ENCODE measurements at regions not wholly inside any gene's neighbourhood (a gene's known extent, or its start where the extent isn't known, plus 50 kb on each side); places are given as distances from the start of the nearest gene placed in this dataset.

DNA sequence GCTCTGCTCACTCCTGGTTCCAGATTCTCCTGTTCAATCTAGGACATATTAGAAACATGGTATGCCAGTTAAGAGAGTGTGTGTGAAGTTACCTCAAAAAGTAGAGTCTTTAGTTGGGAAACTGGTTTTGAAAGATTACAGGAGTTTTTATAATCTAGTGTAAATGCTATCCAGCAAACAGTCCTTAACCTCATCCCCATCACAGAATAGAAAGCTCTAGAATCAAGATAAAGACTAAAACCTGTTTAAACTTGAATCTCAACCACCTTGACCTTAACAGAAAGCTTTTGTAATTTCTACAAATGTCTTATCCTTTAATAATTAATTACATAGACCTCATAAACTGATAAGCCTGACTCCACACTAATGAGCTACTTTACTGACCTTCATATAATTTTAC, 1288.7 kb upstream of the SORCS1 start:
- DNase-seq: no peak

DNA sequence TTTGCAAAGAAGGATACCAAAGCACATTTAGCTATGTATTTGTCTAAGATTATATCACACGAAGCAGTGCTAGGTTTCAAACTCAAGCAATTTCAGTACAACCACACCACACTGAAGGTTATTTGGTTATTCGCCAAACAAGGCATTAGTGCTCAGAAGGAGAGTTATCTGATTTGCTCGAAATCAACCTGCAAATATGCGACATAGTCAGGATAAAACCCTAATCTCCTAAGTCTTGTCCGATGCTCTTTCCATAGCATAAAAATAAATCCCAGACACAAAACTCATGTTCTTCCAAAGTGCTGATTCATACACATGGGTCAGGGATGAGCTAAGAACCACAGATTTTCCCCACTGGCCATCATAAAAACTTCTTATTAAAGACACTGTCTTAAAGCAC, 1288.0 kb upstream of the SORCS1 start:
- no peak for DNase-seq

- no peak for DNase-seq
These were observed 1285.8 kb upstream of the SORCS1 start for GRCh38 chr10:108450280-108450679.

GRCh38 chr10:108445746-108446145, 1281.2 kb upstream of the SORCS1 start:
- DNase-seq: no peak

DNA sequence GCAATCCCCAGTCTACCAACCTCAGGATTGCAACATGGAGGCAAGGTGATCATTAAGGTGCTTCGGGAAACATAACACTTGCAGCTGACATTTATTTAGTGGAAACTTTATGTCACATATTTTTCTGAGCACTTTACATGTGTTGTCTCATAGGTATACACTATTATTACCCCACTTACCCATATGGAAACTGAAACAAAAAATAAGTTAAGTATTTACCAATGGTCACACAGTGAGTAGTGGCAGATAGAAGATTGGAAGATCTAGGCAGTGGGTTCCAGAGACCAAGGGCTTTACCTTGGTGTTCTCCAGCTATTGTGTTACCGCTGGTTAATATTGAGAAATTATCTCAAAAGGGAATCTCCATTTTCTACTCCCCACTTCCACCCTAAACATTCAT, 1279.1 kb upstream of the SORCS1 start:
- DNase-seq: no peak

GRCh38 chr10:108439397-108439796, 1274.9 kb upstream of the SORCS1 start:
- no peak for DNase-seq

DNA sequence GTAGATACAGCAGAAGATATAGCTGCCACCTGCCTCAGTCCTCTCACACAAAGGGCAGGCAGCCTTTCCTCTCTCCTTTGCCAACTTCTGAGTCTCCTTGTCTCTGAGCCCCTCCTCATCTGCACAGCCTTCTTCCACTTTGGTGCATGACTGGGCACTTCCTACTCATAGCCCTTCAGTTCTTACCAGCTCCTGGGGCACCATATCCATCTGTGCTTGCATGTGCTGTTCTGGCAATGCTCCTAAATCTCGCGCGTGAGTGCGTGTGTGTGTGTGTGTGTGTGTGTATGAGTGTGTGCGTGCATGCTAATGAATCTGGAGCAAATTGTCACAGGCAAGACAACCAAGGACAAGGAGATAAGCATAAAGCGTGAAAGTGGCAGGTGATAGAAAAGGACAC, 1271.6 kb upstream of the SORCS1 start:
- no peak for DNase-seq

GRCh38 chr10:108434559-108435252, 1270.2 kb upstream of the SORCS1 start:
- DNase-seq: no peak

DNA sequence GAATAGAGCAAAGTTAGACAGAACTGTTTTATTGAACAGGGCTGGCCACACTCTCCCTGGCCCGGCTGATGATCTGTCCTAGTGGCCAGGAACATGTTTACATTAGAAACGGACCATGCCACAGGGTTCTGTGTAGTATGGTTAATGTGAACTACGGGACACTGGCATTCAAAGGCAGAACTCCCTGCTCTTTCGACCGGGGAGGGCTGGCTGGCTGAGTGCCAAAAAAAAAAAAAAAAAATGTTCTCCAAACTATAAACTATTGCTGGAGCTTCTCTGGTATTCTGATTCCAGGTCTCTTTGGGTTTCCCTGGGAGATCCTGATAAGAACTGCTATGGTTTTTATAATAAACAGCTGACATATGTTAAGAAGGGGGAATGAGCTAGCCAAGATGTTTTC, 1262.6 kb upstream of the SORCS1 start:
- no peak for DNase-seq

DNA sequence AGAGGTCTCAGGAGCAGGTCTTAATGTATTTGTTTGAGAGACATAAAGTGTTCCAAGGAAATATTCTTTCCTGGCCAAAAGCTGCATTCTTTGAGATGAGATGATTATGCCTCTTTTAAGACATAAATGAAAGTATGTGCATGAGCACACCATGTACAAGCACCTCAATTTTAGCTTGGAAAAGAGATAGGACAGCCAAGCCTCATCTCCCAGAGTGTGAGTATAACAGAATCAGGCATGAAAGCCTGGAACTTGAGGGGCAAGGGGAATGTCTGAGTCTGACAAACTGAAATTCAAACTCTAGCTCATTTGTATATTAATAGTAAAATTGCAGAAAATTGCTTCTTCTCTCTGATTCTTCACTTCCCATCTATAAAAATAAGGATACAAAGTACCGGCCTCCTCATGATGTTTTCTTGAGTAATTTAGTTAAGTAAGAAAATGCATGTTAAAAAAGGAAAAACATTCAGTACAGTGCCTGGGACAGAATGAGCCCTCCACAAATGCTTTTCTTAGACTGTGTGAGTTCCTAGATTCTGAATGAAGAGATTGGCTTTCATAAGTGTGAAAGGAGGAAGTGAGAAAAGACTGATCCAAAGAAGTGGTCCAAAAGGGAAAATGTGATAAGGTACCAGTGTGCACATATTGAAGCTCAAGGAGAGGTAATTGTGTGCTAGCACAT, 1260.9 kb upstream of the SORCS1 start:
- DNase-seq: no peak

DNA sequence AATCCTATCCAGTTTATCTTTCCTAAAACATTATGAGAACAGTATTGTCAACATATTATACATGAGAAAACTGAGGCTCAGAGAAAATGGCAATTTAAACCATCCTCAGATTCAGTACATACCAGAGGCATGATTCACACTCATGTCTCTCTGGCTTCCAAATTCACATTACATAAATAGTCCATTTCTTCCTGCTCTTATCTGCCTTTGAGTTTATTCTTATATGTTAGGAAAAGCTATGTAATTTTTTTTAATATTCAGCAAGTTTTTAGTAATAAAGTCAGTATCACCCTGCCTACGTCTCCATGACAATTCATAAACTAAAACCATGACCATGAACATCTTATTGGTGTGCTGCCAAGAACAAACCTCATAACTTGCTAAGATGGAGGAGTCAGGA, 1260.2 kb upstream of the SORCS1 start:
- no peak for DNase-seq

GRCh38 chr10:108422286-108422685, 1257.8 kb upstream of the SORCS1 start:
- no peak for DNase-seq

- DNase-seq: no peak
These were observed 1256.8 kb upstream of the SORCS1 start for GRCh38 chr10:108421266-108421665.

DNA sequence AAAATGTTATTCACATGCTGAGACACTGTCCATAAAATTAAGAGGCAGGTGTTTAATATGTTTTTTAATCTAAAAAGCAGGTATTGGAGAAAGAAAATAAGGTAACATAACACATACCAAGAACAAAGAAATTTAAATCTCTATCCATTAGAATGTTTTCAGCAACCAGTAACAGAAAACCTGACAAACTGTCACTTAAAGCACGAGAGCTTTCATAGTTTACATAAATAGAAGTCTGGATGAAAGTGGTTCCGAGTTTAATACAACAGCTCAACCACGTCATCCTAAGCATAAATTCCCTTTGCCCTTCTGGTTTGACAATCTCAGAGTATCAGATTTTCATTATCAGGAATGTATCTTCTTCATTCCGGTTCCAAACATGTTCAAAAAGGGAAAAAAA, 1249.4 kb upstream of the SORCS1 start:
- DNase-seq: no peak

DNA sequence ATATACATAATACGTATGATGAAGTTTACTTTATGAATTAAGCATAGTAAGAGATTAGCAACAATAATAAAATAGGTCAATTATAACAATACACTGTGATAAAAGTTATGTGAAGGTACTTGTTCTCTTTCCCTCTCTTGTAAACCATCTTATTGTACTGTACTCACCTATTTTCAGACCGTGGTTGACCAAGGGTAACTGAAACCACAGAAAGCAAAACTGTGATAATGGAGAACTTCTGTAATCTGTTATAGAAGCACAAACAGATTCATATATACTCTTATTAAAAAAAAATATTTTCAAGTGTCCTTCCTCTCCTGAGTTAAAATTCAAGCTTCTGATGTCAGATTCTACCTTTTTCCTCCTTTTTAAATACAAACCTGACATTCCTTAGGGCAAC, 1247.8 kb upstream of the SORCS1 start:
- DNase-seq: no peak

DNA sequence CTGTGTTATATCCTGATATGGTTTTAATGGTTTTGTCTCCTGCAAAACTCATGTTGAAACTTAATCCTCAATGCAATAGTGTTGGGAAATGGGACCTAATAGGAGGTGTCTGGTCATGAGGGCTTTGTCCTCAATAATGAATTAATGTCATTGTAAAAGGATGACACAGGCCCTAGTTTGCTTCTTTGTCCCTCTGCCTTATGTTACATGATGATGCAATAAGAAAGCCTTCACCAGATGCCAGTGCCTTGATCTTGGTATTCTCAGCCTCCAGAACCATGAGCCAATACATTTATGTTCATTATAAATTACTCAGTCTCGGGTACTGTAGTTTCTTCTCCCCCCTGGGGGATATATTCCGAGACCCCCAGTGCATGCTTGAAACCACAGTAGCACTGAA, 1247.4 kb upstream of the SORCS1 start:
- DNase-seq: no peak

DNA sequence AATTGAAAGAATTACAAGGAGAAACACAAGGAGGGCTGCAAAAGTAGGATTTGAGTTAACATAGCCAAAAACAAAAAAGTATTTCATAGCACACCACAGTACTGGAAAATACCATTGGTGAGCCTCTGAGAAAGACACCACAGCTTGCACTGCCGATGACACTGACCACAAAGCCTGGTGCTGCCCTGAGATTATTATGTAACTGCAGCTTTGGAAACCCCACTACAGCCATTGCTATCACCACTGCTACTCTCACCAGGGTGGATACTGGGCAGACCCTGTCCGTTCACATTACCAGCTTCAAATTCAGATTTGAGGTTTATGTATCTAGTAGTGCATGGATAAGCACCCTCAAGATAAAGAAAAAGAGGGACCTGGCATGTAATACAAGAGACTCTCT, 1246.7 kb upstream of the SORCS1 start:
- DNase-seq: no peak

DNA sequence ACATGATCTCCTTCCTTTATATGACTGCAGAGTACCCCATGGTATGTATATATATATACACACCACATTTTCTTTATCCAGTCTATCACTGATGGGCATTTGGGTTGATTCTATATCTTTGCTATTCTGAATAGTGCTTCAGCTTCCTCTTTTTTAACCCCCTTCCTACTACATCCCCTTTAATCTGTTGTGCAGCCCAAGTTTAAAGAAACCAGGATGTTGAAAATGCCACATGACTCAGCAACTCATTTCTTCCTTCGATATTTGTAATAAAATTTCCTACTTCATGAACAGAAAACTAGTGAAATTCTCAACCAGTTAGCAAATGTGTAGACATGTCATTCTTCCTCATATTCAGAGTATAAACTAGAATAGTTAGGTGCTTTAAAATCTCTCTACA, 1245.7 kb upstream of the SORCS1 start:
- DNase-seq: no peak

GRCh38 chr10:108409306-108409705, 1244.8 kb upstream of the SORCS1 start:
- DNase-seq: no peak

DNA sequence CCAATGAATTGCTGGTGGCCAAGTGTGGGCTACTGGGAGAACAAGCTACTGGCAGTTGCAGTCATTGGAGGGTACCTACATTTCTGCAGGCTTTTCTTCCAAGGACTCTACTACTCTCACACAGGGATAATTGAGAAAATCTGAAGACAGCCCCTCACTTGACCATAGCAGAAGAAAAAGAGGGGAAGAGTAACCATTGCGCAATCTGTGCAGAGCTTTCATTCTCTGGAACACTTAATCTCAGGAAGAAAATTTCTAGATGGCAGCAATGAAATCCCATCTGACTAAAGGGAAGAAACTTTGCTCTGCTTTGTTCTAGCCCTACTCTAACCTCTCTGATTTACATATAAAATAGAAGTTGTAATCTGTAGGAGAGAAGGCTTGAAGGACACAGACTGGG, 1239.6 kb upstream of the SORCS1 start:
- no peak for DNase-seq

DNA sequence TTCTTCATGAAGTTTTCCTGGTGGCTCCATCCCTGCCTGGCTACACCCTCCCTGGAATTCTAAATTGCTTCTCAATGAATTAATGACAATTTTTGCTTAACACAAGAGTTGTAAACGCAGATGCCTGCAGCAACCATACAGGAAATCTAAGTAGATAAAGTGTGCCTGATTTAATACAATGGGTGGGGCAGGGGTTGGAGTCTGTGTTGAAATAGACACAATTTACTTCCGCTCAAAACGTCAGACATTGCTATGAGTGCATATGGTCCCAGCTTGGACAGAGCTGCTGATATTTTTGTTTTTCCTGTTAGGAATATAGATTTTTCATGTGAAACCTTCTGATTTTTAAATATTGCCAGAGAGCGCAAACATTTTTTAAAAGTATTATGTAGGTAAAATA, 1235.0 kb upstream of the SORCS1 start:
- no peak for DNase-seq

DNA sequence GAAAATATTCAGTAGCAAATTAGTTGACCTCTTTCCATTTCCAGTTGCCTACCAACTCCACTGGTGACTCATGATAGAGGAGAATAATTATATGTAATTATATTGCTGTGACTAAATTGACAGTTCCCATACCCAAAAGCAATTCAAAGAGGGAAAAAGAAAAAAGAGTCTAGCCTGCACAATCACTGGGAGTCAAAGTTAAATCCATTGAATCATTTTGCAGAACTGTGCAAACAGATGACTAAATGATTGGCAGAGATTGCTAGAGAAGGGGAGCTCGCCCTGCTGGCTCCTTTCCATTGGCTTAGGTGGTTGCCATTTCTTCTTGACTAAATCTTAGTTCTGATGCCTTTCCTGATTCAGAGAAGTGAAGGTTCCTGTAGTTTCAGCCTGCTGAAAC, 1228.6 kb upstream of the SORCS1 start:
- DNase-seq: no peak

GRCh38 chr10:108392286-108392685, 1227.8 kb upstream of the SORCS1 start:
- no peak for DNase-seq

DNA sequence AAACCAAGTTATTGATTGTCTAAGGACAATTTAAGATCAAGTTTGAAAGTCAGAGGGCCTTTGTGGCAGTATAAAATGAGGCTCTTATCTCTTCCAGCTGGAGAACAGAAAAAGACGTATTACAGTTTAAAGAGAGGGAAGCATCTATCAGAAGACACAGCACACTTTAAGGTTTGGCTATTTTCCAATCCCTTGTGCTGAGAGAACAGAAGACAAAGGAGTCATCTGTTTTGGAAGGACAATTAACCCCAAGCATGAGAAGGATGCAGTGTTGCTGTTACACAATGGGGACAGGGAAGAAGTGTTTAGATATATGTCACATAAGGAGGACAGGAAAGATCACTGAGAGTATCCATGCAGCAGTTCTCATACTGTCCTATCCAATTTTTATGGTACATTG, 1224.2 kb upstream of the SORCS1 start:
- no peak for DNase-seq

DNA sequence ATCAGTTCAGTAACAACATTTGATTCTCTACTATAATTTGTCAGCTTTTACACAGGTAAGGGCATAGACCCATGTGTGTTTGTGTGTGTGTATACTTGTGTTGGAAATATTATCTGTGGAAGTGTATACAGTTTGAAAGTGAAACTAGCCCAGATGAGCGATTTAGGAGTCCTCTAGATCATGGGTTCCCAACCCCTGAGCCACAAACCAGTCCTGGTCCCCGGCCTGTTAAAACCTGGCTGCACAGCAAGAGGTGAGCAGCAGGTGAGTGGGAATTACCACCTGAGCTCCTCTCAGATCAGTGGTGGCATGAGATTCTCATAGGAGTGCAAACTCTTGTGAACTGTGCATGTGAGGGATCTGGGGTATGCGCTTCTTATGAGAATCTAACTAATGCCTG, 1221.5 kb upstream of the SORCS1 start:
- no peak for DNase-seq
